GM12865 (cell line): ENCODE measurements at regions not wholly inside any gene's neighbourhood (a gene's known extent, or its start where the extent isn't known, plus 50 kb on each side); places are given as distances from the start of the nearest gene placed in this dataset.

Experiments
- DNase-seq: peaks from one replicate; pipeline ENCODE4 v3.0.0; 2010; ENCODE audit warnings: low read depth
- H3K4me3 ChIP-seq: 2 replicates; pipeline ENCODE4 v1.5.1; 2011; ENCODE audit warnings: mild to moderate bottlenecking, low read depth, low read length, control low read depth
- TF ChIP-seq, protein P1 (sequence below): IDR thresholded peaks from 2 replicates; pipeline ENCODE4 v1.5.1; 2011; ENCODE audit warnings: low read length, control low read depth, low read depth, inconsistent platforms; ENCODE audit not compliant: insufficient read depth; ENCODE audit errors: missing control alignments

DNA sequence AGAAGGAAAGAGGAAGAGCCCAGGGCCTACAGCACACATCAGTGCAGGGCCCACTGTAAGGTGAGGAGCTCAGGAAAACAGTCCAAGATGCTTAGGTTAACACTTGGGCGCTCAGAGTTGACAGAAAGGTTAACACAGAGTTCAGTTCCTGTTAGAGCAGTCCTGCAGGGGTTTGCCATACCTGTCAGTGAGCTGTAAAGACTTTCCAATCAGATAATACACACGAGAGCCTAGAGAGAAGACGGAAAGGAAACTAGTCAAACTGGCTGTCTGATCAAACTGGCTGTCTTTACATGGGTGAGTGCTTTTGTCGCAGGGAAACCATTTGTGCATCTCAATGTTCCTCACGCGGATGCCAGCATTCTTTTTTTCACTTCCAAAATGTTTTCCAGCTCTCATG lies 61.4 kb upstream of the ARHGEF26 start:
- no peak for DNase-seq
- TF ChIP-seq, protein P1, sequence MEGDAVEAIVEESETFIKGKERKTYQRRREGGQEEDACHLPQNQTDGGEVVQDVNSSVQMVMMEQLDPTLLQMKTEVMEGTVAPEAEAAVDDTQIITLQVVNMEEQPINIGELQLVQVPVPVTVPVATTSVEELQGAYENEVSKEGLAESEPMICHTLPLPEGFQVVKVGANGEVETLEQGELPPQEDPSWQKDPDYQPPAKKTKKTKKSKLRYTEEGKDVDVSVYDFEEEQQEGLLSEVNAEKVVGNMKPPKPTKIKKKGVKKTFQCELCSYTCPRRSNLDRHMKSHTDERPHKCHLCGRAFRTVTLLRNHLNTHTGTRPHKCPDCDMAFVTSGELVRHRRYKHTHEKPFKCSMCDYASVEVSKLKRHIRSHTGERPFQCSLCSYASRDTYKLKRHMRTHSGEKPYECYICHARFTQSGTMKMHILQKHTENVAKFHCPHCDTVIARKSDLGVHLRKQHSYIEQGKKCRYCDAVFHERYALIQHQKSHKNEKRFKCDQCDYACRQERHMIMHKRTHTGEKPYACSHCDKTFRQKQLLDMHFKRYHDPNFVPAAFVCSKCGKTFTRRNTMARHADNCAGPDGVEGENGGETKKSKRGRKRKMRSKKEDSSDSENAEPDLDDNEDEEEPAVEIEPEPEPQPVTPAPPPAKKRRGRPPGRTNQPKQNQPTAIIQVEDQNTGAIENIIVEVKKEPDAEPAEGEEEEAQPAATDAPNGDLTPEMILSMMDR, result no peak
- H3K4me3 ChIP-seq, result no peak overlapping the region

DNA sequence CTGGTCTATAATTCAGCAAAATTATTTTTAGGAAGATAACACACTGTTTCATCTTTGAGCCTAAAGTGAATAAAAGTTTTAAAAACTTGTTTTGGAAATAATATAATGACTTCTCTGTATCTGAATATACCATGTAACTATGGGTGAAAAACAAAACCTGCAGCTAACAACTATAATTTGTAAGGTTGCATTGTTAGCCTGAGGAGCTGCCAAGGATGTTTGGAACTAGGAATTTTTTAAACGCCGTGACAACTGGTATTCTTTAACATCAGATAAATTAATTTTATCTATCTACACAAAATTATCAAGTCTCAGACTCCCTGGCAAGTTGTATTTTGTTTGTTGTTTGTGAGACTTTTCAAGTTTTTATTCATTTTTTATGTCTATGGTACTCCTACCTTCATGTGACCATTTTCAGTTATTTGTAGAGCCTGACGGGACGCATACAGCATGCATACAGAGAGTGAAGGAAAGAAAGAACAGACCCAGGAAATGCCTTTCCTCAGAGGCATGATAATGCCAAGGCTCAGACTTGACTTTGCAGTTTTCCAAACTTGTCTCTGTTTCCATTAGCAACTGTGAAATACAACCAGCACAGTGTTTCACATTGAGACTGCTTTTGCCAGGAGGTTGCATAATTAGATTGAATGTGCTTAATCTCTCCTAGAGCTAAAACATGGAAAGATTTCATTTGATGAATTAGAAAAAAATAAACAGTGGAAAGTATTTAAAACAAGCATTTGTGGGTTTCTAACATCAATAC lies 60.8 kb upstream of the ARHGEF26 start:
- TF ChIP-seq, protein P1, result no peak
- DNase-seq, result no peak
- no peak overlapping the region for H3K4me3 ChIP-seq

DNA sequence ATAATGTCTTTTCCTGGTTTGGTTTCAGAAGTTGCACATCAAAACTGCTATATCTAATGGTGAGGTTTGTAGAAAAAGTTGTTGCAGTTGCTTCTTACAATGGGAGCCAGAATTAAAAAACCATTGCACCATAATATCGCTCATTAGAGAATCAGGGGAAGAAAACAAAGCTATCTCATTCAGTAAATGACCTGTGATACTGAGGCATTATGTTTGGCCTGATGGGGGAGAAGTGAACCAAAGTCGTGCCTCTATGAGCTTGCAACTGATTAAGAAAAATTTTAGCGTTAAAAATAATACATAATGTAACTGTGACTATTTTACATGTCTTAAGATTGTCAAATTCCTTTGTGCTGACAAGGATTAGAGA lies 60.2 kb upstream of the ARHGEF26 start:
- no peak for DNase-seq
- no peak overlapping the region for H3K4me3 ChIP-seq
- TF ChIP-seq, protein P1, result no peak

DNA sequence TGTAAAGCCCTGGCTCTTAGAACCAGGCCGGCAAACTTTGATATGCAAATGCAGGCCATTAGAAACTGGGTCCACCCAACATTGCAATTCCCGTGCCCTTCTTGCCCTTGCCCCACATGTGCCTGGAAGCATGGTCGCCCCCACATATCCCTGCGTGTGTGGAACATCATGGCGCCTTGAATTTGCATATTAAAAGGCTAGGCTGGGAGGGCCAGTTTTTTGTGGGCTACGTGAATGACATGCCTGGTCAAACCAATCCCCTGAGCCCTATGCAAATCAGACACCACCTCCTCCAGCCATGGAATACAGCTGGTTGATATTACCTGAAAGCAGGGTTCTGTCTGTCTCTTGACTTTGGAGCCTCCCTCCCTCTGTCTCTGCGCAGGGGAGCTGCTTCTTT lies 58.7 kb upstream of the ARHGEF26 start:
- H3K4me3 ChIP-seq, result no peak overlapping the region
- TF ChIP-seq, protein P1, result no peak
- DNase-seq, result no peak

DNA sequence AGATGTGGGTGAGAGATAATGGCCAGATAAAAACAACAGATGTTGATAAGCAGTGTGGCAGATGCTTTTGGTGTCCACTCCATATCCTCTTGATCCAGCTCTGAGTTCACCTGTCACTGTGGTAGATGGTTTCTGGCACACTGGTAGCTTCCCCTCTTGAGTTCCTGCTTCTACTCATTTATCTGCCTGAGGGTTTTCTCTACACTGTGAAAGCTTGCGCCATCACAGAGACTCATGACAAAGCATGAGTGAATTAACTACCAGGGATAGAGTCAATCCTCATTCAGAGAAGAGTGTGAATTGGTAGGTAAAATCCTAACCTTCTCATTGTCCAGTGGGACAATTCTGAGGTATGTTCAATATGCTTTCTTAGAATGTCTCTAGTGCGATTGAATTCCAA lies 50.0 kb upstream of the ARHGEF26 start:
- no peak overlapping the region for H3K4me3 ChIP-seq
- DNase-seq, result no peak
- TF ChIP-seq, protein P1, result no peak
